Coronary artery (tissue), 2 donors: ENCODE measurements at regions not wholly inside any gene's neighbourhood (a gene's known extent, or its start where the extent isn't known, plus 50 kb on each side); places are given as distances from the start of the nearest gene placed in this dataset.

Experiments used
- DNase-seq: peaks from one replicate; pipeline ENCODE4 v3.0.0-alpha.2; 2017; ENCODE audit warnings: low spot score
- H3K27ac ChIP-seq, 2 donors: fragments of 200-600 bp; sonication (generic); one replicate each; pipeline ENCODE4 v1.5.1; 2016 to 2019
- H3K4me3 ChIP-seq: fragments of 200-600 bp; sonication (generic); 2 replicates; pipeline ENCODE4 v1.5.1; 2016; ENCODE audit warnings: mild to moderate bottlenecking, moderate library complexity
- CTCF ChIP-seq: fragments of 200-600 bp; sonication (generic); IDR thresholded peaks from one replicate; pipeline ENCODE4 v1.5.1; 2019; ENCODE audit warnings: antibody characterized with exemption

GRCh38 chr16:73873643-73874042, 423.0 kb upstream of the PSMD7 start:
- no peak overlapping the region for H3K4me3 ChIP-seq

GRCh38 chr16:73872856-73873255, 423.8 kb upstream of the PSMD7 start:
- no peak for DNase-seq
- TF ChIP-seq CTCF: no peak
- H3K4me3 ChIP-seq: no peak overlapping the region
- H3K27ac ChIP-seq: no peak overlapping the region

More at GRCh38 chr16:73873643-73874042, 423.0 kb upstream of the PSMD7 start:
- TF ChIP-seq CTCF: no peak
- no peak for DNase-seq
- H3K27ac ChIP-seq: no peak overlapping the region

DNA sequence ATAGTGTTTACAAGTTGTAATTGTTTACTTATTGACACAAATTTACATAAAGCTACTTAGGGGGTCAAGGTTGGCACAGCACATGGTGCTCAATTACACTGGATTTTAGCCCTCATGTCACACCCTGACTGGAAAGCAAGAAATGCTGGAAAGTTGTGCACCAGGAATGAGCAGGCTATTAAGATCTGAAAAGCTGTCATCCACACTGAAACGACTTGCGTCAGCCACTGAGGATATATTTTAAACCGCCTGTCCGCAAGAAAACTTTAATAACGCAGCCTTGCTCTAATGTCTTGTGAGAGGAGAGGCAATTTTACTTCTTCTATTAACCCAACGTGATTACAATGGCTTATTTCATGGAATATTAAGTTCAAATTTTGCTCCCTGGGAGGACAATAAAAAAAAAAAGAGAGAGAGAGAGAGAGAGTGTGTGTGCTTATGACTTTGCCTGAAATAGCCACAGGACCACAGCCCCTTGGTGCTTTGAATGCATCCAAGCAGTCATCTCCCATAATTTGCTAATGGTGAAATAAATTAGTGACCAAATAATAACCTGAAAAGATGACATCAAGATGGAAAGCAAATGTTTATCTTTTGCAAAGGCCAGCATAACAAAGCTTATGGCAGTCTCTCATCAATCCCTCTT, 425.4 kb upstream of the PSMD7 start:
- no peak for DNase-seq
- Histone ChIP-seq H3K4me3 (no peak overlapping the region), H3K27ac (no peak overlapping the region)
- no peak for TF ChIP-seq CTCF

- DNase-seq: no peak
- Histone ChIP-seq H3K4me3 (no peak overlapping the region), H3K27ac (no peak overlapping the region)
- no peak for TF ChIP-seq CTCF
Observed at GRCh38 chr16:73869126-73869525, 427.5 kb upstream of the PSMD7 start.

GRCh38 chr16:73864868-73865267, 431.7 kb upstream of the PSMD7 start:
- no peak for TF ChIP-seq CTCF
- H3K27ac ChIP-seq: no peak overlapping the region
- DNase-seq: no peak
- no peak overlapping the region for H3K4me3 ChIP-seq

GRCh38 chr16:73858326-73858725, 438.3 kb upstream of the PSMD7 start:
- no peak for TF ChIP-seq CTCF
- H3K27ac ChIP-seq: no peak overlapping the region
- no peak overlapping the region for H3K4me3 ChIP-seq
- no peak for DNase-seq

DNA sequence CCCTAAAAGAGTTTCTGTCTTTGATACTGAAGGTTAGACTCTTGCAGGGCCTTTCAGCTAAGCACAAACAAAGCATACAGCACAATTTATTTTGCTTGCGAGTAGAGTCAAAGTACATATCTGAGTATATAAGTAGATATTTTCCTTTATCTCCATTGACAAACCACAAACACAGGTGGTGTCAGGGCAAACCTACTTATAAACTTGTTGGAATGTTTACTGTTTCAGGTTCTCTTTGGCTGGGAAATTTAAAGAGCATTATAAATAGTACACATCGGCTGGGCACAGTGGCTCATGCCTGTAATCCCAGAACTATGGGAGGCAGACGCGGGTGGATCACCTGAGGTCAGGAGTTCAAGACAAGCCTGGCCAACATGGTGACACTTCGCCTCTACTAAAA, 442.6 kb upstream of the PSMD7 start:
- TF ChIP-seq CTCF: no peak
- Histone ChIP-seq H3K4me3 (no peak overlapping the region), H3K27ac (no peak overlapping the region)
- DNase-seq: no peak
